HL-60 (cell line): ENCODE measurements at regions not wholly inside any gene's neighbourhood (a gene's known extent, or its start where the extent isn't known, plus 50 kb on each side); places are given as distances from the start of the nearest gene placed in this dataset.

ENCODE experiments used
- DNase-seq, 2 experiments: peaks; one replicate each; pipeline ENCODE4 v3.0.0-alpha.2; 2010 to 2020; ENCODE audit warnings: low read depth in 1 of 2, low spot score in 1 of 2
- H3K27ac ChIP-seq: fragments of 250-450 bp; sonication (Bioruptor Pico); replicated peaks from 2 replicates; pipeline ENCODE4 v1.5.1; 2020; ENCODE audit warnings: mild to moderate bottlenecking, moderate library complexity
- H3K27me3 ChIP-seq: fragments of 250-450 bp; sonication (Bioruptor Pico); 2 replicates; pipeline ENCODE4 v1.5.1; 2021; ENCODE audit warnings: mild to moderate bottlenecking, moderate library complexity; ENCODE audit not compliant: insufficient read depth, poor library complexity, severe bottlenecking
- H3K4me3 ChIP-seq: replicated peaks from 2 replicates; pipeline ENCODE4 v1.5.1; 2011; ENCODE audit warnings: mild to moderate bottlenecking, control low read depth, low read length; ENCODE audit not compliant: insufficient read depth
- CTCF ChIP-seq: IDR thresholded peaks from one replicate; pipeline ENCODE4 v1.5.1; 2011; ENCODE audit warnings: low read length, control low read depth, inconsistent platforms; ENCODE audit not compliant: insufficient read depth
- GABPA ChIP-seq: IDR thresholded peaks from 2 replicates; pipeline ENCODE4 v1.6.1; 2012; ENCODE audit warnings: low read depth
- POLR2AphosphoS5 ChIP-seq: IDR thresholded peaks from 2 replicates; pipeline ENCODE4 v1.6.1; 2012; ENCODE audit warnings: low read depth
- REST ChIP-seq: IDR thresholded peaks from 2 replicates; pipeline ENCODE4 v1.6.1; 2012; ENCODE audit warnings: low read depth; ENCODE audit not compliant: insufficient replicate concordance
- SPI1 ChIP-seq: IDR thresholded peaks from 2 replicates; pipeline ENCODE4 v1.6.1; 2012; ENCODE audit warnings: low read depth, mild to moderate bottlenecking, borderline replicate concordance

GRCh38 chr18:38923126-38923525 is 1357.5 kb upstream of the CELF4 start:
- DNase-seq, result no peak
- Histone ChIP-seq H3K27ac (no peak overlapping the region), H3K4me3 (no peak overlapping the region), H3K27me3 (no peaks in the 10 kb centered on the region)
- TF ChIP-seq CTCF (no peak), REST (no peak), POLR2AphosphoS5 (no peak), SPI1 (no peak), GABPA (no peak)

GRCh38 chr18:38909972-38910371 is 1344.4 kb upstream of the CELF4 start:
- TF ChIP-seq REST, result no peak
- TF ChIP-seq GABPA, result no peak
- TF ChIP-seq SPI1, result no peak
- no peak for TF ChIP-seq CTCF
- TF ChIP-seq POLR2AphosphoS5, result no peak
- Histone ChIP-seq H3K27ac (no peak overlapping the region), H3K4me3 (no peak overlapping the region), H3K27me3 (no peaks in the 10 kb centered on the region)
- no peak for DNase-seq

GRCh38 chr18:38902796-38903195 is 1337.2 kb upstream of the CELF4 start:
- DNase-seq, result no peak
- Histone ChIP-seq H3K27me3 (no peaks in the 10 kb centered on the region), H3K27ac (no peak overlapping the region), H3K4me3 (no peak overlapping the region)
- TF ChIP-seq SPI1 (no peak), GABPA (no peak), REST (no peak), POLR2AphosphoS5 (no peak), CTCF (no peak)
